GM18507 (cell line): ENCODE measurements at regions not wholly inside any gene's neighbourhood (a gene's known extent, or its start where the extent isn't known, plus 50 kb on each side); places are given as distances from the start of the nearest gene placed in this dataset.
"Not testable (repeated sequence)": the region's sequence is repeated elsewhere in the genome, so short reads cannot be mapped to it uniquely, and the experiment has no call there.

Source experiments
- DNase-seq: peaks from one replicate; pipeline ENCODE4 v3.0.0; 2011; ENCODE audit warnings: low read depth; ENCODE audit not compliant: insufficient read length; ENCODE audit errors: extremely low spot score
- FAIRE-seq: peaks from 2 replicates; lab custom pipeline; 2011; peaks lifted over from hg19 to GRCh38; lab: Jason Lieb, UNC

GRCh38 chr12:90832427-90832826 lies 122.5 kb downstream of the CCER1 start:
- DNase-seq, result no peak
- FAIRE-seq, result no peak

GRCh38 chr12:90831712-90832111 lies 123.3 kb downstream of the CCER1 start:
- FAIRE-seq, result no peak
- no peak for DNase-seq

GRCh38 chr12:90829044-90829443 lies 125.9 kb downstream of the CCER1 start:
- no peak for FAIRE-seq
- DNase-seq, result no peak

- DNase-seq (no peak), FAIRE-seq (no peak)
Observed at GRCh38 chr12:90828621-90829020, 126.4 kb downstream of the CCER1 start.

- DNase-seq, result no peak
- FAIRE-seq, result no peak
Observed at GRCh38 chr12:90827567-90827966, 127.4 kb downstream of the CCER1 start.

GRCh38 chr12:90826036-90826435 lies 128.9 kb downstream of the CCER1 start:
- FAIRE-seq (no peak), DNase-seq (no peak)

GRCh38 chr12:90823859-90824258 lies 131.1 kb downstream of the CCER1 start:
- DNase-seq (no peak), FAIRE-seq (no peak)

- FAIRE-seq (no peak), DNase-seq (no peak)
Observed at GRCh38 chr12:90819709-90820108, 135.3 kb downstream of the CCER1 start.

GRCh38 chr12:90816353-90817089 lies 138.5 kb downstream of the CCER1 start:
- DNase-seq (no peak), FAIRE-seq (no peak)

- FAIRE-seq, result no peak
- DNase-seq, result no peak
Observed at GRCh38 chr12:90809940-90810339, 145.0 kb downstream of the CCER1 start.

- no peak for FAIRE-seq
- DNase-seq, result no peak
Observed at GRCh38 chr12:90808568-90808967, 146.4 kb downstream of the CCER1 start.

- DNase-seq (no peak), FAIRE-seq (no peak)
Observed at GRCh38 chr12:90802727-90803126, 152.2 kb downstream of the CCER1 start.

- no peak for FAIRE-seq
Observed at GRCh38 chr12:90801776-90802175, 153.2 kb downstream of the CCER1 start.

GRCh38 chr12:90794212-90794611 lies 160.8 kb downstream of the CCER1 start:
- FAIRE-seq, result no peak
- no peak for DNase-seq

More at GRCh38 chr12:90801776-90802175, 153.2 kb downstream of the CCER1 start:
- no peak for DNase-seq

GRCh38 chr12:90792718-90793117 lies 162.3 kb downstream of the CCER1 start:
- not testable (repeated sequence) for FAIRE-seq, DNase-seq

GRCh38 chr12:90791445-90791844 lies 163.5 kb downstream of the CCER1 start:
- FAIRE-seq, result no peak
- DNase-seq, result no peak

- DNase-seq (no peak), FAIRE-seq (no peak)
Observed at GRCh38 chr12:90790747-90791146, 164.2 kb downstream of the CCER1 start.

- FAIRE-seq, result no peak
- no peak for DNase-seq
Observed at GRCh38 chr12:90773491-90773890, 181.5 kb downstream of the CCER1 start.

GRCh38 chr12:90770861-90771260 lies 184.1 kb downstream of the CCER1 start:
- DNase-seq, result no peak
- FAIRE-seq, result no peak

GRCh38 chr12:90757957-90758356 lies 197.0 kb downstream of the CCER1 start:
- no peak for DNase-seq
- FAIRE-seq, result no peak

GRCh38 chr12:90745211-90745610 lies 209.8 kb downstream of the CCER1 start:
- DNase-seq, result no peak
- FAIRE-seq, result no peak

GRCh38 chr12:90741611-90742010 lies 213.4 kb downstream of the CCER1 start:
- FAIRE-seq, result no peak
- no peak for DNase-seq
